GM18861 (cell line): ENCODE measurements at regions not wholly inside any gene's neighbourhood (a gene's known extent, or its start where the extent isn't known, plus 50 kb on each side); places are given as distances from the start of the nearest gene placed in this dataset.

Source experiments
- ATAC-seq: cut with Tn5 transposase; IDR thresholded peaks from one replicate; pipeline ENCODE4 v1.9.1; 2021; ENCODE audit not compliant: unreplicated experiment

DNA sequence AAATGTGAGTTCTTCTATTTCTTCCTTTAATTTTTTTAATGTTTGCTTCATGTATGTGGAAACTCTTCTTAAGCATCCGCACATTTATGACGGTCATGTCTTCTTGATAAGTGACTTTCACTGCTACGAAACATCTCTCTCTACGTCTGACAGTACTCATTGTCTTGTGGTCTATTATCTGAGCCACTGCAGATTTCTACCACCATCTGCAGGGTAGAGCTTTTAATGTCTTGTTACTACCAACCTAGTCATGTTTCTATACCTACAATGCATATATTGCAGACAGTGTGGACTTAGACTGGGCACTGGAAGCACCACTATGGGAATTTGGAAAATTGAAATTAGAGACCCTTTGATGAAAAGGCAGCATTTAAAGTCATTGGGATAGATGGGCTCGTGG, 75.4 kb upstream of the ARHGEF7 start:
- no peak for ATAC-seq

DNA sequence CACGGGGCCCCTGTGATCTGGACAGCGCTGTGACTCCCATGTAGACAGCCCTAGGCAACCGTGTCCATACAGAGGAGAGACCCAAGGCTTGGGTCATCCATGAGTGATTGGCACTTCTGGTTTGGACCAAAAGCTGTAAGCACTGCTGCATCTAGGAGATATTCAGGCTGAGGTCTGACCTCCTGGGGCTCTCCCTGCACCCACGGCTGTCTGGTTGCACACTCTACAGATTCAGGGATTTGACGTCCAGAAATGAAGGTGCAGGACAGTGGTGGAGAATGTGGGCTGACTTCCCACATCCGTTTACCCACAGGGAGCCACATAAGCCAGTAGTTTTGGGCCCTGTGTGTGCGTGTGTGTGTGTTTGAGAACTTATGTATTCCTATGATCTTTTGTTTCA, 76.2 kb upstream of the ARHGEF7 start:
- no peak for ATAC-seq

DNA sequence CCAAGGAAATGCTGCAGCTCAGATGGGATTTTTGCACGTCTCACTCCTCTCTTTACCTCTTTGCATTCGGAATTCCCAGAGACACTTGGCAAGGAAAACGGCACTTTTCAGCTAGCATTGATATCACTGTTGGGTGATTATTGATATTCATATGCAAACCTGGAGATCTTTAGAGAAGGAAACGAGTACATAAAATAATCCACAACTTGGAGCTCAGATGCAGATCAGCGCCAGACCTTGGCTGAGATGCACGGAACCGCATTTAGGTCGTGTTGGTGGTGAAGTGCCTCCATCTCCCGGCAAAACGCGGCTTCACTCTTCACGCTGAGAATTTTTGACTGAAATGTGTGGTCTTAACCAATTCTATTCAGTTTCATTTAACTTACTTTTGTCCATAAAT, 77.2 kb upstream of the ARHGEF7 start:
- no peak for ATAC-seq

DNA sequence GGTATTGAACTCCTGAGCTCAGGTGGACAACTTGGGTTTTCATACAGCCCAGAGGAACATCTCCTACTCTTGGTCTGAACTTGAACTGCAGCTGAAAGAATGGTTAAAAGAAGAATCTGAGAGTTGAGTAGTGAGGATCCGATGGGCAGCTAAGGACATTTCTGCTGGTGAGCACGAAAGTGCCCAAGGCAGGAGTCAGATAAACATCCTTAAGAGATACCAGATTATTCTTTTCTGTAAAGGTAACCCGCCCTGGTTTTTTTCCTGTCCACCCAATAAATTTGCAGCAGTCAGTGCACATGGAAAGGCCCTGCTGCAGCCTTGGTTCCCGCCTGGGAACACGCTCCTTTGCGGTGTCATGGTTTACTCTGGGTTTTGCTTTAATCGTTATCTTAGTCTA, 78.4 kb upstream of the ARHGEF7 start:
- ATAC-seq = no peak

DNA sequence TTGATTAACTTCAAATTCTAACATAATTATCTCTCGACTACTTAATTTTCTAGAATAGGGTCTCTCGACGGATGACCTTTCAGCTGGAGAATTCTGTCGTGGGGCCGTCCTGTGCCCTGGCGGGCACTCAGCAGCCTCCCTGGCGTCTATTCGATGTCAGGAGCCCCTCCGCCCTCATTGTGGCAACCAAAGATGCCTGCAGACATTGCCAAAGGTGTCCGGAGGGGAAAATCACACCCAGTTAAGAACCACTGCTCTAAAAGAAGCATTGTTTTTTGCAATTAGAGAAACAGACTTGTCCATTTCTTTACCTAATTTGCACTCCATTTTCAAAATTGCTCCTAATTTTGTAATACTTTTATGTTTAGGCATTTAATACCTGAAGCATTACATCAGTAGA, 79.2 kb upstream of the ARHGEF7 start:
- ATAC-seq = no peak

DNA sequence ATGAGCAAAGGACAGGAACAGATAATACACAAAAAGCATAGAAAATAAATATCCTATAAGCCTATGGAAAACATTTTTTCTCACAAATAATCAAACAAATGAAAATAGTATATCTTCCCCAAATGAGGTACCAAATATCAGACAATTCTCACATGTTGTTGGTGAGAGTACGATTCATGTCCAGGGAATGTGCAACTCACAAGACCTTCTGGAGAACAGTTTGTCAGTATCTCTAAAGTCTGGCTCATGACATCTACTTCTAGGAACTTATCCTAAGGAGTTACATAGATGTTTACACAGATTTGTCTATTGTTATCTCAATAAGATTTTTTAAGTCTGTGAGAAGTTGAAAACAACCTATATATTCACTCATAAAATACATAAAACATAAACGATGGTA, 80.3 kb upstream of the ARHGEF7 start:
- ATAC-seq = no peak

DNA sequence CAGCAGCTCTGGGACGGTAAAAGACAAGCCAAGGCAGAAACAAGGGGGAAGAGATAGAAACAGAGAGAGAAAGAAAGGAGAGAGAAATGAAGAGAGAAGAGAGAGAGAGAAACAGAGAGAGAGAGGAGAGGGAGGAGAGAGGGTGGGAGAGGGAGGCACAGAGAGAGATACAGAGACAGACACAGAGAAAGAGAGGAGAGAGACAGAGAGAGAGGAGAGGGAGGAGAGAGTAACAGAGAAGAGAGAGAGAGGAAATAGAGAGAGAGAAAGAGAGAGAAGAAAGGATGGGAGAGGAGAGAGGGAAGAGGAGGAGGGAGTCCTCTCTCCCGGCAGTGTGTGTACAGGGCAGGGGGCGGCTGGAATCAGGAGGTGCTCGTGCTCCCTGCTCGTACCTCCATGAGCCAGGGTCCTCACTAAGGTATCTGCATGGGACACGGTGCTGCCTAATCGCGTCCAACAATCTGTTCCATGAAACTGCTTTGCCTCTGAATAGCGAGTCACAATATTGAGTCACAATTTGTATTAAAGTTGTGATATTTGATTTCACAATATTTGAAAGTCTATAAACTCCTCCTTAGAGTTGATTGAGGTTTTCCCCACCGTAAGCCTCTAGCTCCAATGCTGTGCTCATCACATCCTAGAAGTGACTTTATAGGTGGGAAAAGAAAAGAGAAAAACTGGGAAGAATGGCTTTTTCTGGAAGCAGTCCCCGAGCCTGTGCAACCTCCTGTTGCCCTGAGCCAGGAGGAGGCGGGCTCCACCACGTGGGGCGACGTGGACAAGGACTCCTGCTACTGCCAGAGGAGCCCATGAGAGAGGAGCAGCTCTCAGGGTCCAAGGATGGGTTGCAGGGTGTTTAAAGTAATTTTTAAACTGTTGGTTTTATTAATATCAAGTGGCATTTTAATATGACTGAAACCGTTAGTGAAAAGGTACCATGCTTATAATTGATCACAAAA, 81.7 kb upstream of the ARHGEF7 start:
- no peak for ATAC-seq

DNA sequence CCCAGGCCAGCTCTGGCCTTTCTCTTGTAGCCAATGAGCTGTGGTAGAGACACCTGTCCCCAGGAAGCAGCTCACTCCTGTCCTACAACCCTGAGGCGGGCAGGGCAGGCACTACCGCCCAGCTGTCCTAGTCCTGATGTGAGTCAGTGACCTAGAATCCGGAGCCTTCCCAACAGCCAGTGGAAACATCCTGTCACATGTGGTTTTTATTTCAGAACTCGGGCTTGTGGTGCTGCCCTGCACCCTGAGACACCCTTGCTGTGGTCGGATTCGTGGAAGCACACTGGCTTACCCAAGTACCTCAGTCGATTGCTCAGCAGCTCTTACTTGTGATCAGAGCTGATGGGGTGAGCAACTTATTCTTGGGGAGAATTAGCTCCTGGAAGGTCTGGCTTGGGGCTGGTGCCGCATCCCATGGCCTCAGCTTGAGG, 83.6 kb upstream of the ARHGEF7 start:
- ATAC-seq = no peak

DNA sequence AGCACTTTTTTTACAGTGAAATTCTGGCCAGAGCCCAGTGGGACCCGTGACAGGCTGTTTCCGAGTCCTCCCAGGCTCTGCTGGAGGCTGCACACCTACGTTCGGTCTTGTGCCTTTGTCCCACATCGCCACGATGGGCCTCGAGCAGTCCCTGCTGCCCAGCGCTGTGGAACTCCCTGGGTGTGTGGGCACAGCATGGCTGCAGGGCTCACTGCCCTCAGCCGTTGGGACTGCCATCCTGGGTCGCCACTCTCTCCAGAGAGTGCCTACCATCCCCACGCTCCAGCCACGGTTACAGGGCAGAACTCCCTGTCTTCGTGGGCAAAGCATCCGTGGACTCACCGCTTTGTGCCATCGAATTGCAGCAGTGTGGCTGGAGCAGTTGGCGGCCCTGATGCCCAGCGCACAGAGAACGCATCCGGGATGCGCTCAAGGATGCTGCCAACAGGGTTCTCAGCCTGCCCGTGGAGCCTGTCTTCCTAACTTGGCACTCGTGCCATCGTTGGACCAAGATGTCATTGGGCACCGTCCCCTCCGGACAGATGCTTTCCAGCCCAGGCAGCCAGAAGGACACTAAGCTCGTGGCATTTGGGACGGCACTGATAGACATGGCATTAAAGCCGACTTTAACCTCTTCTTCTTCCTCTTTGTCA, 85.0 kb upstream of the ARHGEF7 start:
- ATAC-seq = no peak

DNA sequence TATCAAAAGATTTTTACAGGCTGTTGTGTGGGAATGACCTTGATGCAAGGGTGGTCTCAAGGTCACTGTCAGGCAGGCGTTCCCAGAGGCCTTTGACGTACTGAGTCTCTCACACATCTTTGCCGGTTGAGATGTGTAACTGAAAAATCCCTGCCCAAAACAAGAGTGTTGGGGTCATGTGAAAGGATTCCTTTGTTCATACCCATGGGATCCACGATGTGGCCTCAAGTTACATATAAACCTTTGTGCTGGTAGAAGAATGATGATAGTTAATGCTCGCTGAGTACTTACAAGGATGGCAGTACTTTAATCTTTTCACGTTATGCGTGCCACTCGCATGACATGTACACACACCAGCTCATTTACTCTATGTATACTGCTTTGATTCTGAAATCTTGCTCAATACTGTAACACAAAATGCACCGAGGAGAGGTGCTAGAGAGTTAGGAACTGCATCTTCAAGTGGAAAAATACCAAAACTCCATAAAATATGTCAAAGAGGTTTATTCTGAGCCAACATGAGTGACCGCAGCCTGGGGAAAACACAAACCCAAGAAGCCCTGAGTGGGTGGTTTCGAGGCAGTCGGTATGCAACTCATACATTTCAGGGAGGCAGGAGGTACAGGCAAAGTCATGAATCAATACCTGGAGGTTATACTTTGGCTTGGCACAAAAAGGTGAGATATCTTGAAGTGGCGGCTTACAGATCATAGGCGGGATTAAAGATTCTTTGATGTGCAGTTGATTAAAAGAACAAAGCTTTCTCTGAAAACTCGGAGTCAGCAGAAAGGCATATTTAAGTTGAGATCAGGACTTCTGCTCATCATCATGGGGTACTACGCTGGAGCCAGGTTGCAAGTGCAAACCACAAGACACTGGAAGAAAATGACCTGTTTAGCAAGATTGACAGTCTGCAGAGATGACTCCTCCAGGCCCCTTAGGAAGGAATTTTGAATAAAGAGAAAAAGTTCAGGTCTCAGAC, 87.4 kb upstream of the ARHGEF7 start:
- no peak for ATAC-seq

DNA sequence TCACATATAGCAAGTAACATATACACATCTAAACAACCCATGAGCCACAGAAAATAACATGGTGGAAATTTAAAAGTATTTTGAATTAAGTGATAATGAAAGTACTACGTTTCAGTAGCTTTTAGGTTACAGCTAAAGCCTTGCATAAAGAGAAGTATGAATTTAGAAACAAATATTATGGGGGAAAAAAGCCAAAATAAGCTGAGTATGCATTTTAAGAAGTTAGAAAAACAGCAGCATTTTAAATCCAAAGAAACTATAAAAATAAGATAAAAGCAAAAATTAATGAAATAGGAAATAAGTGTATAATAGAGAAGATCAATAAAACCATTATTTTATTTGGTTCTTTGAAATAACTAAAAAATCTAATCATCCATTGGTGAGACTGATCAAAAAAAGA, 89.8 kb upstream of the ARHGEF7 start:
- ATAC-seq = no peak

DNA sequence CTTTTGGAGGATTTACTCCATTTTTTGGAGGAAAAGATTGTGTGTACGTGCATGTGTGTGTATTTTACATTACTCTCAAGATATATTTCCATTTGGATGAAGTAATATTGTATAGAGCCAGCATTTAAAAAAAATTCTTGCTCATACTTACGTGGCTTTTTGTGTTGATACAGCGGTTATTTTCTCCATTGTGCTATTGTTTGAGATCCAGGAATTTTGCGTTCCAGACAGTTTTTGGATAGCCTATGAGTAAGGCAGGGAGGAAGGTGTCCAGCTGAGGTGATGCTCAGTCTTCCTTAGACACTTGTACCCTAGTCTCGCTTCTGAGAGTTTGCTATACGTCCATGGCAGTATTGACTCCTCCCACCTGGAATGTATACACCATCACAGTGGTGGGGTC, 92.2 kb upstream of the ARHGEF7 start:
- no peak for ATAC-seq

DNA sequence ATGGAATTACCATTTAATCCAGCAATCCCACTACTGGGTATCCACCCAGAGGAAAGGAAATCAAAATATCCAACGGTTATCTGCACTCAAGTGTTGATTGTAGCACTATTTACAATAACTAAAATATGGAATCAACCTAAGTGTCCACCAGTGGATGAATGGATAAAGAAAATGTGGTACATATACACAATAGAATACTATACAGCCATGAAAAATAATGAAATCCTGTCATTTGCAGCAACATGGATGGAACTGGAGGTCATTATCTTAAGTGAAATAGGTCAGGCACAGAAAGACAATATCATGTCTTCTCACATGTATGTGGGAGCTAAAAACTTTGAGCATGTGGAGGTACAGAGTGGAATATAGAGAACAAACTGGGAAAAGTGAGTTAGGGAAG, 92.9 kb upstream of the ARHGEF7 start:
- ATAC-seq = no peak

DNA sequence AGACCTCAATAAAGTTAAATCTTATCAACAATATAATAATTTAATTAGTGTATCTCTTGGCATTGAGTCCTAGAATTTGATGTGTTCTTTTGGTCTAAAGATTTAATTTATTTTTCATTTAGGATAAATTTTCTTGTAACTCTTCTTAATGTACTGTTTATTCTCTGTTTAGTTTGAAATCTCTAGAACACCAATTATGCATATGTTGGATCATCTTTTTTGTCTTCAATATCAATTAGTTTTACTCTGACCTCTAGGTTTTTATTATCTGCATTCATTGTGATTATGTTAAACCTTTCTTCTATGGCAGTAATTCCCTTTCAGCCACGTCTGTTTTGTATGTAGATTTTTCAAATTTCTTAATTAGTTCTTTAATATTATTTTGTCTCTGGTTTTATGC, 93.8 kb upstream of the ARHGEF7 start:
- no peak for ATAC-seq

DNA sequence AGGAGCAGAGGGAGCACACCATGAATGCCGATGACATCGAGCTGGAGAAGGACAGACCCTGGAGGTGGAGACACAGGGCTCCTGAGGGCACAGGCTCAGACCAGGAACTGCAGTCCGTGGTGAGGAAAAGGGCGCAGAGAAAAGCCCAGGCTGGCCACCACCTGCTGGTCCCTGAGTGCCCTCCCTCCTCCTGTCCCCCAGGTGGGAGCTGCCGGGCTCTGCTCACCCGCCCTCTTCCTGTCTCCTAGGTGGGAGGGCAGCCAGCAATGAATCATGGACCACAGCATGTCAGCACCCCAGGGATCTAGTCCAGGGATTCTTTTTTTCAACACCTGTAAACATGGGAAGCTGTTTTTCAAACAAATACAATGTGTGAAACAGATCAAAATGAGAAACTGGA, 94.6 kb upstream of the ARHGEF7 start:
- ATAC-seq = no peak

DNA sequence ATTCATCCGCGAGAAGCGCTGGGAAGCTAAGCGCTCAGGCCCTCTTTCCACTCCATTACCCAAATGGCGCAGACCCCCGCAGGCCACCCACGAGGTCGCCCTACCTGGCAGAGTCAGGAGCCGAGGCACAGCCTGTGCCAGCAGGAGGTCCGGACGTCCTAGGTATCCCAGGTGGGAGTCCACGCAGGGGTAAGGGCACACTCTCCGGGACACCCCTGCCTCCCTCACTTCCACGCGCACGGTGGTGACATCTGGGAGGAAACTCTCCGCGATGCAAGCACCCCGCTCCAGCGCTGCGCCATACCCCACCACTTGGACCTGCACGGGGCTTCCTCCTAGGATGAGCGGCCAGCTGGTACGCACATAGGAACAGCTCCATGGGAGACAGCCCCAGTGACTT, 95.1 kb upstream of the ARHGEF7 start:
- ATAC-seq = no peak

DNA sequence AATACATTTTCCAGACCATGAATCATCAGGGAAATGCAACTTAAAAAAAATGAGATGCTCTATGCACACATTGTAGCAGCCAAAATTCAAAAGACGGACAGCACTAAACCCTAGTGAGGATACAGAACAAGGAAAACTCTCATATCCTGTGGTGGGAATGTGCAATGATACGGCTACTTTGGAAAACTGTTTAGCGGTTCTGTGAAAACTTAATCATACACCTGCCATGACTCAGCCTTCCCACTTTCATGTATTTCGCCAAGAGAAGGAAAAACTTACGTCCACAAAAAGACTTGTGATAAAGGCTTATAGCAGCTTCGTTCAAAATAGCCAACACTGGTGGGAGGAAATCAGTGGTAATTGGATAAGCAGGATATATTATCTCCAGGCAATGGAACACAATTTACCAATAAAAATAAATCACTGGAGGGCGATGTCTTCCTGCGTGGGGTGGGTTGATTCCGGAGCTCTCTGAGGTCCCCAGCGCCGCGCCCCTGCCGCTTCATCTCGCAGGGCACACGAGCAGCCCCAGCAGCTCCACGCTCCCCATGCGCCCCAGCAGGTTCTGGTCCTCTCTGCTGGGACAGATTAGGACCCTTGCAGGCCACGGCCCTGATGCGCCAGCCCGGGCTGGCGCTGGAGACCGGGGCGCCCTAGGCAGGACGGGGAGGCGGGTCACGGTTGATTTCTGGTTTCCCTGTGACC, 97.2 kb upstream of the ARHGEF7 start:
- no peak for ATAC-seq

DNA sequence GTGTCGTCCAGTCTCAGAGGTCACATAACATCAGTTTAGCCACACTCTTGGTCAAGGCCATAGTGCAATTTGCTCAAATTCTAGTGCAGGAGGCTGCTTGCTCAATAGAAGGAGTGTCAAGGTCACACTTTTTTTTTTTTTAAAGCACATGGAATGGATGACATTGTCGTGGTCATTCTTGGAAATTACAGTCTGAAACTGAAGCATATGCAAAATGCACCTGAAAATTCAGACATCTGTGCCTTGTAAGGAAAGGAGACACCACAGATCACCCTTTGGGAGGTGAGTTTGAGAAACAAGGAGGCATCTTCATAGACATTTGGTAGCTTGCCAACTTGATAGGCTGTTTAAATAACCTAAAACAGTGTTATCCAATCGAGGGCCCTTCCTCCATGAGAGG, 98.3 kb upstream of the ANKRD10 start:
- ATAC-seq = no peak

DNA sequence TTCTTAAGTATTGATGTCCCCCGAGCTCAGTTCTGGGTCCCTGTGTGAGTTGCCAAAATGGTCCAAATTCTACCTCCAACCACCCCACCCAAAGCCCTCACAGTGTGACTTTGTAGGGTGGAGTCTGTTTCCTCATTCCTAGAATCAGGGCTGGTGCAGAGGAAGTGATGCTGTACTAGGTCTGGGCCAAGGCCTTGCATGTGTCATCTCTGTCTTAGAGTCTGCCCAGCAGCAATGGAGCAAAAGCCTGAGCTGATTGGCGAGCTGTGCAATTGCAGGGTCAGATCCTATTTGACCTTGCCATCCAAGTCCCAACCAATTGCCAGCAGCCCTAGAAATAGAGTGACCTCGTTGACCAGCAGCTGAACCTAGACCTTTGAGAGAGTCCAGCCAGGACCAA, 97.0 kb upstream of the ANKRD10 start:
- no peak for ATAC-seq

DNA sequence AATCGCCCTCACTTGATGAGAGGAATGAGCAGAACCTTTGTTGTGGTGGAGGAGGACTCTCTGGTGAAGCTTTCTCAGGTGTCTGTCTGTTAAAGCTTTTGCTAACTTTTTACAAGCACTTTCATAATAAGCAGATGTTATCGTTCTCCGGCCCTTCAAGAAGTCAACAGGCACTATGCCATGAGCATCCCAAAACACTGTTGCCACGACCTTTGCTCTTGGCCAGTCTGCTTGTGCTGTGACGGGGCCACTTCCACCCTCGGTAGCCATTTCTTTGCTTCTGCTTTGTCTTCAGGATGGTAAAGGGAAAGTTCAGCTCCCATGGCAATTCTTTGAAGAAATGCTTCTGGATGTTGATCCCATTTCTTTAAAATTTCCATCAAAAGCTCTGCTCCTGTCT, 93.5 kb upstream of the ANKRD10 start:
- no peak for ATAC-seq

DNA sequence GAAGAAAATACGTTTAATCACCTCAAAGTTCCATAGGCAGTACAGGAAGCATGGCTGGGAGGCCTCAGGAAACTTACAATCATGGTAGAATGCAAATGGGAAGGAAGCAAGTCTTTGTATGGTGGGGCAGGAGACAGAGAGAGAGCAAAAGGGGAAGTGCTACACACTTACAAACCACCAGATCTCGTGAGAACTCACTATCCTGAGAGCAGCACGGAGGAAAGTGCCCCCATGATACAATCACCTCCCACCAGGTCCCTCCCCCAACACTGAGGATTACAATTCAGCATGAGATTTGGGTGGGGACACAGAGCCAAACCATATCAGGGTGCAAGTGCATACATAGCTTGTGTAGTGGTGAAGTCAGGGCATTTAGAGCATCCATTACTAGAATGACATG, 92.3 kb upstream of the ANKRD10 start:
- no peak for ATAC-seq
